ENCODE measurements at regions not wholly inside any gene's neighbourhood (a gene's known extent, or its start where the extent isn't known, plus 50 kb on each side); places are given as distances from the start of the nearest gene placed in this dataset.

DNA sequence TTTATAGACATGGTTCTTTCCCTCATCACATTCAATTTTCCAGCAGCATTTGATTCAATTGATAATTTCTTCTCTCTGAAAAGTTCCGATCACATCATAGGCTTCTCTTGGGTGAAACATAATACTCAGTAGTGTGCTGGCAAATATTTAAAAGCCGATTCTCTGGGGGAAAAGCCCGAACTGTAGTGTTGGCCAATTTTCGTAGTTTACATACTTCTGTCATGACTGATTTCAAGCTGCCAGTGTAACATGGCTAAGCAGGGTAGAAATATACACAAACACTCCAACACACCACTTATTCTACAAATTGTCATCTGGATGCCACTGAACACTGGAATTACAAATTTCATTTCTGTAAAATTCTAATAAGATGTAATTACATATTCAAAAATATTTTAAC, 56.1 kb upstream of the FREM2 start:
- TF ChIP-seq, protein P1, sequence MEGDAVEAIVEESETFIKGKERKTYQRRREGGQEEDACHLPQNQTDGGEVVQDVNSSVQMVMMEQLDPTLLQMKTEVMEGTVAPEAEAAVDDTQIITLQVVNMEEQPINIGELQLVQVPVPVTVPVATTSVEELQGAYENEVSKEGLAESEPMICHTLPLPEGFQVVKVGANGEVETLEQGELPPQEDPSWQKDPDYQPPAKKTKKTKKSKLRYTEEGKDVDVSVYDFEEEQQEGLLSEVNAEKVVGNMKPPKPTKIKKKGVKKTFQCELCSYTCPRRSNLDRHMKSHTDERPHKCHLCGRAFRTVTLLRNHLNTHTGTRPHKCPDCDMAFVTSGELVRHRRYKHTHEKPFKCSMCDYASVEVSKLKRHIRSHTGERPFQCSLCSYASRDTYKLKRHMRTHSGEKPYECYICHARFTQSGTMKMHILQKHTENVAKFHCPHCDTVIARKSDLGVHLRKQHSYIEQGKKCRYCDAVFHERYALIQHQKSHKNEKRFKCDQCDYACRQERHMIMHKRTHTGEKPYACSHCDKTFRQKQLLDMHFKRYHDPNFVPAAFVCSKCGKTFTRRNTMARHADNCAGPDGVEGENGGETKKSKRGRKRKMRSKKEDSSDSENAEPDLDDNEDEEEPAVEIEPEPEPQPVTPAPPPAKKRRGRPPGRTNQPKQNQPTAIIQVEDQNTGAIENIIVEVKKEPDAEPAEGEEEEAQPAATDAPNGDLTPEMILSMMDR (IDR thresholded peaks at IDR 0.05) = no peak
- TF ChIP-seq POLR2A (IDR thresholded peaks at IDR 0.05) = no peak

Data from right lobe of liver (tissue), 4 donors.